ENCODE measurements at regions not wholly inside any gene's neighbourhood (a gene's known extent, or its start where the extent isn't known, plus 50 kb on each side); places are given as distances from the start of the nearest gene placed in this dataset.

GRCh38 chr14:105793836-105794235 is 267.5 kb downstream of the TMEM121 start:
- TF ChIP-seq MED8 (CRISPR knock-in tag; IDR thresholded peaks at IDR 0.05; ENCODE audit: insufficient replicate concordance) (no peak), NONO (IDR thresholded peaks at IDR 0.05) (no peak), NONO (CRISPR knock-in tag; conservative IDR thresholded peaks at IDR 0.05) (no peak), HNF1B (CRISPR knock-in tag; IDR thresholded peaks at IDR 0.05) (no peak)

Data from HepG2 (cell line).